ENCODE measurements at regions not wholly inside any gene's neighbourhood (a gene's known extent, or its start where the extent isn't known, plus 50 kb on each side); places are given as distances from the start of the nearest gene placed in this dataset.
"Not testable (repeated sequence)": the region's sequence is repeated elsewhere in the genome, so short reads cannot be mapped to it uniquely, and the experiment has no call there.

- DNase-seq, result no peak
Observed at GRCh38 chr1:194476351-194476750, 1289.9 kb upstream of the B3GALT2 start.

GRCh38 chr1:194474701-194475100, 1288.3 kb upstream of the B3GALT2 start:
- no peak for DNase-seq

DNA sequence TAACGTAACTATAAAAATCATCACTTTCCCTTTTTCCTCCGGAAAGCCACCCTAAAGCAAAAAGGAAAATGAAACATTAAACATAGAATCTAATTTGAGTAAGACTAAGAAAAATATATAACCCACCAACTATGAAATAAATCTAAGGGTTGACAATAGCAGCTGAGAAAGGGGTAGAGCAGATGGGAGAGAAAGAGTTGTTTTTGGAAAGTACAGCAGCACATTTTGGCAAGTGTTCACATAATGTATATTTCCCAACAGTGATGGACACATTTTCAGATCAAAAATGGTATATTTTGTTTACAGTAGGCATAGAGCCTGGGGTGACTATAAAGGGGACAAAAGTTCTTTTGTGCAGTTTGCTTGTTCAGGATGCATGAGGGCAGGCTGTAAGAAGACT, 1287.4 kb upstream of the B3GALT2 start:
- DNase-seq, result no peak

DNA sequence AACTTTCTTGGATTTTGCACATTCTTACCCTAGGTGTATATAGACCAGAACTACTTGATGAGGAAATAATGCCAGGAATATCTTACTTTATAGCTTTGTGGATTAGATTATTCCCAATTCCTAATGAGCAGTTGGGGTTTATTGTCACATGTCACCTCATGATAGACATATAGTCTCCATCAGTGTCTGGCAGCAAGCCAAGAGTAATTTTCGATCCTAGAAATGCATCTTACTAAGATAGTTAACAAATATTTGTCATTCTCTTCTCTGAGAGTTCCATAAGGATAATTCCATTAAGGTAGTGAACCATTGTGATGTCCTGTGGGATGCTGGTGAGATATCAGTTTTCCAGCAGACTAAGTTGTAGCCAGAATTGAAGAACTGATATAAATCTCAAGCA, 1282.9 kb upstream of the B3GALT2 start:
- DNase-seq, result no peak

GRCh38 chr1:194466706-194467105, 1280.3 kb upstream of the B3GALT2 start:
- DNase-seq, result no peak

GRCh38 chr1:194447636-194448035, 1261.2 kb upstream of the B3GALT2 start:
- no peak for DNase-seq

GRCh38 chr1:194445244-194445643, 1258.8 kb upstream of the B3GALT2 start:
- no peak for DNase-seq

- no peak for DNase-seq
Observed at GRCh38 chr1:194442901-194443575, 1256.6 kb upstream of the B3GALT2 start.

DNA sequence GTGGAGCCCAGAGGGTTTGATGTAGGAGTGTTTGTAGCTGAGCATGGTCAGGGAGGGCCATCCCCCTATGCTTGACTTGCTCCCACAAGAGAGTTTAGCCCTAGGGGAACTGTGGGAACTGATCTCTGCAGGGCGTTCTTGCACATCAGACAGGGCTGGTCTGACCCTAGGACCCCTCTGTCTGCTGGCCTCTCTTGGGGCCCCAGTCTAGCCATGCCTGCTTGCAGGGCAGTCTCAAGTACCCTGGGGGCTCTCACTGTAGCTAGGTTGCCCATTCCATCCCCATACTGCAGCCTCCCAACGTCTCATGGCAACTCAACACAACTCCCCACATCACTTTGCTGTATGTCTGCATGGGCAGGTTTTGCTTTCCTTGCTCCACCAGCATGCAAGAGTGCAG, 1250.7 kb upstream of the B3GALT2 start:
- no peak for DNase-seq

DNA sequence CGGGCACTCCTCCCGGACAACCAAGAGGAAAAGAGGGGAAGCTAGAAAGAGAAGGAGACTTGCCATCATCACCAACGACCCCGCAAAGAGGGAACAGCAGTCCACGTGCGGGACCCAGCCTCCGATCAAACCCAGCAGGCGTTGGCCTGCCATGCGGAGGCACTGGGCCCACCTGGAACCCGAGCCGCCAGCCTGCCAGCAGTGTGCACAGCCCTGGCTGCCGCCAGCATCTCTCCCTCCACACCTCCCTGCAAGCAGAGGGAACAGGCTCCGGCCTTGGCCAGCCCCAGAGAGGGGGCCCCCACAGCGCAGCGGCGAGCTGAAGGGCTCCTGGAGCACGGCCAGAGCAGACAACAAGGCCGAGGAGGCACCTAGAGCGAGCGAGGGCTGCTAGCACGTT, 1244.7 kb upstream of the B3GALT2 start:
- DNase-seq, result no peak

GRCh38 chr1:194420706-194421105, 1234.3 kb upstream of the B3GALT2 start:
- DNase-seq, result no peak

- DNase-seq, result no peak
Observed at GRCh38 chr1:194419721-194420120, 1233.3 kb upstream of the B3GALT2 start.

DNA sequence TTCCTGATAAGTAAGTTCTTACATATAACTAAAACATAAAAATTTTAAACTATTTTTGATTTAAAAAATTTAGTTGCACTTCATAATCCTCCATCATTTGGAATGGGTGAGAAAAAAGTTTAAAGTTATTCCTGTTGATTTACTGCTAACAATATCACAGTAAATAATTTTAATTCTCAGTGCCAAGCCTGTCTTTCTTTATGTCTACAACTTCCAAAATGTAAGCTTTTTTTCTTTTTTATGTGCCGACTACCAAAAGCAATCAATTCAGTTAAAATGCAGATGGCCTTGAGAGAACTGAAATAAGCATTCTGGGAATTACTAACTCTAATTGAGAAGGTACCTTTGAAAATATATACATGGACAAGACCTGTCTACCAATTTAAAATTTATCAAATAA, 1224.3 kb upstream of the B3GALT2 start:
- no peak for DNase-seq

DNA sequence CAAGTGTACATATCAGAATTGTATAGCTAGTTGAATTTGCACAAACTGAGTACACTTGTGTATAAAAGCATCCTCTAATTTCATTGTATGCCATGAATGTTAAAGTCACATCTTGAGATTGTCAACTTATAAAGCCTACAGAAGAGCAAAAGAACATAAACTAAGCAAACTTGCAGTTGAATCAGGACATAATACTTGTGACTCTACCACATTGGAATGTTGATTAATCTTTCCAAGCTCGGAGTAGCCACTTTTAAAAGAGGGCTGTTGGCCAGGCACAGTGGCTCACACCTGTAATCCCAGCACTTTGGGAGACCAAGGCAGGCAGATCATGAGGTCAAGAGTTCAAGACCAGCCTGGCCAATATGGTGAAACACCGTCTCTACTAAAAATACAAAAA, 1220.8 kb upstream of the B3GALT2 start:
- not testable (repeated sequence) for DNase-seq

DNA sequence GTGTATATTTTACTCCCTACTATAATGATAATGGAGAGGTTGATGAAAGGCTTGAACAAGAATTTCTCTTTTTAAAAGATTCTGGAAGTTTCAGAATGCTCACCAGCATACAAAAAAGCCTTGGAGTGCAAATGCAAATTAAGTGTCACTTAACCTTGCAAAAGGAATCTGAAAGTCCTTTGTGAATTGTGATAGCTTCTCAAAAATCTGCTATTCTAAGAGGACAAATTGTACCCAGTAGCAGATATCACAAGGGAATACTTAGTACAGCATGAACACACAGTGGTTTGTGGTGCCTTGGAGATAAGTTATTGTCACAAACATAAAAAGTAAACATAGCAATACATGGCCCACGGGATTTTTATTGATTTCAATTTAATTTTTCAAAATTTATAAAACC, 1208.3 kb upstream of the B3GALT2 start:
- DNase-seq, result no peak

DNA sequence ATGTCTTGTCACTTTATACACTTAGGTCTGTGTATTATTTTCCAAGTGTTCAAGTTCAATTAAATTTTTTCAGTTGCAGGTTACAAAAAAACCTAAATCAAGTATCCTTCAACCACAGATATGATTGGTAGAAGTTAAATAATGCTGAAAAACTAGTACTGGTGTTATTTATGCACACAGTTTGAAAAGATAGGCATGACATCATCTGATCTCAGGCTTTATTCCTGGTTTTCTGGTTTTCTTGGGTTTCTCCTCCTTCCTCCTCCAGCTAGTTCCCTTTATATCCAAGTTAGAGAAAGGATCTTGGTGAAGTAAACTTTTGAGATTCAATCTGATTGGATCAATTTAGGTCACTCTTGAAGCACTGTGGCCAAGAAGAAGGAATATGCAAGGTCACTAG, 1201.1 kb upstream of the B3GALT2 start:
- no peak for DNase-seq

DNA sequence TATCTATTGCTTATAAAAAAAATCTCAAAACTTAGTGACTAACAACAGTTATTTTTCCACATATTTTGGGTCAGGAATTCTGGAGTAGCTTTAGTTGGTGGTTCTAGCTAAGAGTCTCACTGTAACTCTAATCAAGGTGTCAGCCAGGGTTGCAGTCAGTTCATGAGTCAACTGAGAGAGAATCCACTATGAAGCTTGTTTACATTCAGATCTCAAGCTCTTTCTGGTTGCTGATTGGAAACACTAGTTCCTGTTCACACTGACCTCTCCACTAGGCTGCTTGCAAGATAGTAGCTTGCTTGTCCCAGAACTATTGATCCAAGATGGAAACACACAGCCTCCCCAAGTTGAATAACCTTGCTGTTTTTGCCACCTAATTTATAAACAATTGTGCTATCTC, 1192.1 kb upstream of the B3GALT2 start:
- no peak for DNase-seq

- DNase-seq, result no peak
Observed at GRCh38 chr1:194374649-194375048, 1188.2 kb upstream of the B3GALT2 start.

DNA sequence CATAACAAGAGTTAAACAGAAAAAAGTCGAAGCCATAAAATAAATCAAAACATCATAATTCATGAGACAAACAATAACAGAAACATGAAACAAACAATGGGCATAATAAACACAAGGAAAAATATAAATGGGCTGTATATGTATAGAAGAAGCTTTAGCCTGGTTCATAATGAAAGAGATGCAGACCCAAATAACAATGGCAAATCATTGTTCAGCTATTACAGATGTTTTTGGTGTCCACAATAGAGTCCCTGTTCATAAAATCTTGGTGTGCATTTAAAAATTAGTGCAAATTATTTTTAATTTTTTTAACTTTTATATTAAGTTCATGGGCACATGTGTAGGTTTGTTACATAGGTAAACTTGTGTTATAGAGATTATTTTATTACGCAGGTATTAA, 1185.9 kb upstream of the B3GALT2 start:
- DNase-seq, result no peak

DNA sequence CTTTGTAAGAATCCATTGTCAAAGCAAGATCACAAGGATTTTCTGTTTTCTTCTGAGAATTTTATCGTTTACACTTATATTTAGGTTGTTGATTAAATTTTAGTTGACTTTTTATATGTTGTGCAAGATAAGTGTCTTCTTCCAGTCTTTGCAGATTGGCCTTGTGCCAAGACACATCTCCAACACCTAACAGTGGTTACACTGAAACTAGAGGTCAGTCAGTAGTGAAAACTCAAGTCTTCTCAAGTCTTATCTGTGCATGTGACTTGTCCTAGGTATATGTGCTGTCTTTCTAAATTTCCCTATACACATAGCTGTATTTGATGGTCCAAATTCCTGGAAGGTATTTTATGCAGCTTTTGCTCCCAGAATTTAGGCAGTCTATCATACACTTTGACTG, 1183.2 kb upstream of the B3GALT2 start:
- no peak for DNase-seq

DNA sequence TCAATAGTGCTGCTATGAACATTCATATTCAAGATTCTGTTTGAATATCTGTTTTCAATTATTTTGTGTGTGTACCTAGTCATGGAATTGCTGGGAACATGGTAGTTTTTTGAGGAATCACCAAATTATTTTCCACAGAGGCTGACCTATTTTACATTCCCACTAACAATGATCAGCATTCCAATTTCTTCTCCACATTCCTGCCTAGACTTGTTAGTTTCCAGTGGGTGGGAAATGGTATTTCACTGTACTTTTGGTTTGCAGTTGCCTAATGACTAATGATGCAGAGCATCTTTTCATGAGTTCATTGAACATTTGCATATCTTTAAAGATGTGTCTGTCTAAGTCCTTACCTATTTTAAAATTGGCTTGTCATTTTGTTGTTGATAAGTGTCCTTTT, 1182.6 kb upstream of the B3GALT2 start:
- no peak for DNase-seq

GRCh38 chr1:194367121-194367520, 1180.7 kb upstream of the B3GALT2 start:
- DNase-seq, result no peak

- DNase-seq, result no peak
Observed at GRCh38 chr1:194366705-194367104, 1180.3 kb upstream of the B3GALT2 start.

GRCh38 chr1:194362327-194362726, 1175.9 kb upstream of the B3GALT2 start:
- DNase-seq, result no peak

DNA sequence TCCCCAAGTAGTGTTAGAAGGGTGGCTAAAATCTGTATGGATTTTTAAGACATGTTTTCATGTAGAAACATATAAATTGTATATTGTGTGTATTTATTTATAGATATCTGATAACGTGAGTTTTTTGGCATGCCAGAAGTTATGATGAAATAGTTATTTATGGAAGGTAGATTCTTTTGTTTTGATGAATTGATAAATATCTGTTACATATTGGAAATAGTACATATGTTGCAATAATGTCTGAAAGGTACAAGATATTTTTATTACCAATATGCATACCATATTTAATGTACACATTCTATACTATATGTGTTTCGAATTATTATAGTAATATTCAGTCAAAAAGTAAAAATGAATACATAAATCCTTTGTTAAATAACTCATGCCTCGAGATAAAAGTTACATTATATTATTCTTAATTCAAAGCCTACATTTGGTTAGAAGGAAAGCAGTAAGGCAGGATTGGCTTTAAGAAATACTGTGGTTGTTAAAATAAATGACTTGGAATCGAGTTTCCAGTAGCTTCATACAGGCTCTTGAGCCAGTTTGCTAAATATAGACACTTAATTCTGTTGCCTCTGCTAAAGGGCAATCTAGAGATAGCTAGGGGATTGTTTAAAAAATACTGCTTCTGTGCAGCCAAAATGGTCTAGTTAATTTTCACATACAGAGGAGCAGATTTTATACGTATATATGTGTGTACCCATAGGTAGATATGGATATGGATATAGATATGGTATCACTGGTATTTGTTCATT, 1175.1 kb upstream of the B3GALT2 start:
- no peak for DNase-seq

Data from CD4-positive, alpha-beta T cell treated with Interleukin-21 for 1 hour (primary cell).